Testis (tissue), 2 donors: ENCODE measurements at regions not wholly inside any gene's neighbourhood (a gene's known extent, or its start where the extent isn't known, plus 50 kb on each side); places are given as distances from the start of the nearest gene placed in this dataset.

Experiments used
- POLR2A ChIP-seq: fragments of 450-650 bp; IDR thresholded peaks from one replicate; pipeline ENCODE4 v1.6.1; 2017; ENCODE audit warnings: antibody characterized with exemption, mild to moderate bottlenecking, moderate library complexity
- TF ChIP-seq, protein P1 (sequence below), 3 experiments: fragments of 450-650 bp in 2 of 3; fragments of 200-600 bp in 1 of 3; sonication (generic) in 1 of 3; IDR thresholded peaks; one replicate each; pipeline ENCODE4 v1.5.1; 2016 to 2019; ENCODE audit warnings: antibody characterized with exemption in 3 of 3, mild to moderate bottlenecking in 2 of 3, moderate library complexity in 1 of 3

GRCh38 chr2:9705196-9705595, 74.4 kb upstream of the YWHAQ start:
- TF ChIP-seq POLR2A, result no peak
- TF ChIP-seq, protein P1, sequence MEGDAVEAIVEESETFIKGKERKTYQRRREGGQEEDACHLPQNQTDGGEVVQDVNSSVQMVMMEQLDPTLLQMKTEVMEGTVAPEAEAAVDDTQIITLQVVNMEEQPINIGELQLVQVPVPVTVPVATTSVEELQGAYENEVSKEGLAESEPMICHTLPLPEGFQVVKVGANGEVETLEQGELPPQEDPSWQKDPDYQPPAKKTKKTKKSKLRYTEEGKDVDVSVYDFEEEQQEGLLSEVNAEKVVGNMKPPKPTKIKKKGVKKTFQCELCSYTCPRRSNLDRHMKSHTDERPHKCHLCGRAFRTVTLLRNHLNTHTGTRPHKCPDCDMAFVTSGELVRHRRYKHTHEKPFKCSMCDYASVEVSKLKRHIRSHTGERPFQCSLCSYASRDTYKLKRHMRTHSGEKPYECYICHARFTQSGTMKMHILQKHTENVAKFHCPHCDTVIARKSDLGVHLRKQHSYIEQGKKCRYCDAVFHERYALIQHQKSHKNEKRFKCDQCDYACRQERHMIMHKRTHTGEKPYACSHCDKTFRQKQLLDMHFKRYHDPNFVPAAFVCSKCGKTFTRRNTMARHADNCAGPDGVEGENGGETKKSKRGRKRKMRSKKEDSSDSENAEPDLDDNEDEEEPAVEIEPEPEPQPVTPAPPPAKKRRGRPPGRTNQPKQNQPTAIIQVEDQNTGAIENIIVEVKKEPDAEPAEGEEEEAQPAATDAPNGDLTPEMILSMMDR (IDR thresholded peaks at IDR 0.05), result no peak
